SK-N-SH (cell line): ENCODE measurements at regions not wholly inside any gene's neighbourhood (a gene's known extent, or its start where the extent isn't known, plus 50 kb on each side); places are given as distances from the start of the nearest gene placed in this dataset.

ENCODE experiments used
- CTCF ChIA-PET: fragments of 300-600, 350-600 bp; formaldehyde crosslinking; extraction: SDS; loops from one replicate; lab custom pipeline; 2021; lab: Yijun Ruan, JAX
- POLR2A ChIA-PET: fragments of 350-600 bp; sonication (Branson Sonifier 250); formaldehyde crosslinking; extraction: SDS; loops from one replicate; lab custom pipeline; 2020; ENCODE audit warnings: antibody characterized with exemption, inconsistent platforms; lab: Yijun Ruan, JAX
- DNase-seq: peaks from one replicate; pipeline ENCODE4 v3.0.0; 2012
- H2AFZ ChIP-seq: fragments of 200-600 bp; sonication (generic); 2 replicates; pipeline ENCODE4 v1.8.1; 2016; ENCODE audit warnings: antibody characterized with exemption, mild to moderate bottlenecking, low read depth
- H3F3A ChIP-seq: fragments of 200-600 bp; sonication (generic); replicated peaks from 2 replicates; pipeline ENCODE3; 2016; ENCODE audit warnings: antibody characterized with exemption, mild to moderate bottlenecking; ENCODE audit not compliant: insufficient read depth
- H3K27ac ChIP-seq, 2 experiments: fragments of 200-500 bp in 1 of 2; fragments of 200-600 bp in 1 of 2; sonication (Bioruptor generic) in 1 of 2; sonication (generic), shearing (Covaris generic) in 1 of 2; 2 replicates each; pipeline versions ENCODE4 v1.5.1 to v1.6.1; 2014 to 2016; ENCODE audit warnings: low read depth in 2 of 2, inconsistent platforms in 1 of 2, low read length in 1 of 2, mild to moderate bottlenecking in 1 of 2, mixed read lengths in 1 of 2
- H3K27me3 ChIP-seq: fragments of 200-600 bp; sonication (generic), shearing (Covaris generic); 2 replicates; pipeline ENCODE4 v1.6.1; 2016; ENCODE audit warnings: mixed run types; ENCODE audit not compliant: insufficient read depth
- H3K36me3 ChIP-seq, 2 experiments: fragments of 200-500 bp in 1 of 2; fragments of 200-600 bp in 1 of 2; sonication (Bioruptor generic) in 1 of 2; sonication (generic) in 1 of 2; replicated peaks in 1 of 2; 2 replicates each; pipeline versions ENCODE3 to v1.5.1; 2014 to 2016; ENCODE audit warnings: low read length in 1 of 2, mild to moderate bottlenecking in 1 of 2; ENCODE audit not compliant: insufficient read depth in 2 of 2, control insufficient read depth in 1 of 2
- H3K4me1 ChIP-seq, 2 experiments: fragments of 200-500 bp in 1 of 2; fragments of 200-600 bp in 1 of 2; sonication (Bioruptor generic) in 1 of 2; sonication (generic), shearing (Covaris generic) in 1 of 2; 2 replicates each; pipeline versions ENCODE4 v1.5.1 to v1.6.1; 2014 to 2016; ENCODE audit warnings: low read depth in 1 of 2, low read length in 1 of 2, mixed run types in 1 of 2; ENCODE audit not compliant: insufficient read depth in 2 of 2, control insufficient read depth in 1 of 2
- H3K4me2 ChIP-seq: fragments of 200-600 bp; sonication (generic), shearing (Covaris generic); 2 replicates; pipeline ENCODE4 v1.6.1; 2017; ENCODE audit warnings: mixed run types
- H3K4me3 ChIP-seq, 2 experiments: fragments of 200-500 bp in 1 of 2; fragments of 200-600 bp in 1 of 2; sonication (Bioruptor generic) in 1 of 2; sonication (generic), shearing (Covaris generic) in 1 of 2; 2 replicates each; pipeline versions ENCODE4 v1.5.1 to v1.8.1; 2014 to 2016; ENCODE audit warnings: low read depth in 2 of 2, inconsistent platforms in 1 of 2, low read length in 1 of 2, mild to moderate bottlenecking in 1 of 2, mixed read lengths in 1 of 2, moderate library complexity in 1 of 2
- H3K79me2 ChIP-seq: fragments of 200-600 bp; sonication (generic); 2 replicates; pipeline ENCODE4 v1.8.1; 2017; ENCODE audit warnings: mild to moderate bottlenecking; ENCODE audit not compliant: insufficient read depth
- H3K9ac ChIP-seq: fragments of 200-600 bp; sonication (generic); 2 replicates; pipeline ENCODE4 v1.6.1; 2017; ENCODE audit warnings: mixed run types
- H3K9me2 ChIP-seq: fragments of 200-600 bp; sonication (generic); 2 replicates; pipeline ENCODE4 v1.6.1; 2017; ENCODE audit warnings: mixed run types
- H3K9me3 ChIP-seq: fragments of 200-600 bp; sonication (generic); 2 replicates; pipeline ENCODE4 v1.6.1; 2017; ENCODE audit warnings: mixed run types, mild to moderate bottlenecking, moderate library complexity
- H4K20me1 ChIP-seq: fragments of 200-600 bp; sonication (generic); 2 replicates; pipeline ENCODE4 v1.6.1; 2017; ENCODE audit warnings: mild to moderate bottlenecking, mixed run types; ENCODE audit not compliant: insufficient read depth
- FOXJ3 ChIP-seq: sonication (generic); formaldehyde crosslinking; IDR thresholded peaks from 2 replicates; pipeline ENCODE4 v1.5.1; 2020; ENCODE audit warnings: mild to moderate bottlenecking, missing genetic modification reagents
- FOXM1 ChIP-seq: IDR thresholded peaks from 2 replicates; pipeline ENCODE4 v1.4.0; 2012; ENCODE audit warnings: low read depth, mild to moderate bottlenecking
- GABPA ChIP-seq: IDR thresholded peaks from 2 replicates; pipeline ENCODE4 v1.4.0; 2012; ENCODE audit warnings: low read depth, mild to moderate bottlenecking
- JUND ChIP-seq: IDR thresholded peaks from 2 replicates; pipeline ENCODE4 v1.4.0; 2012
- NRF1 ChIP-seq: IDR thresholded peaks from 2 replicates; pipeline ENCODE4 v1.6.1; 2012; ENCODE audit warnings: low read depth, mild to moderate bottlenecking, low read length
- PBX3 ChIP-seq: IDR thresholded peaks from 2 replicates; pipeline ENCODE4; 2012
- RAD21 ChIP-seq: IDR thresholded peaks from 2 replicates; pipeline ENCODE4 v1.6.1; 2012; ENCODE audit warnings: mild to moderate bottlenecking, low read length
- RFX5 ChIP-seq: IDR thresholded peaks from 2 replicates; pipeline ENCODE4 v1.6.1; 2012; ENCODE audit warnings: mild to moderate bottlenecking, improper control_type of control experiment, low read length
- TAF1 ChIP-seq: IDR thresholded peaks from 2 replicates; pipeline ENCODE4 v1.6.1; 2012; ENCODE audit warnings: low read depth, mild to moderate bottlenecking, low read length, moderate library complexity, borderline replicate concordance
- TCF12 ChIP-seq: IDR thresholded peaks from 2 replicates; pipeline ENCODE4 v1.4.0; 2012
- TEAD4 ChIP-seq: IDR thresholded peaks from 2 replicates; pipeline ENCODE4 v1.4.0; 2012; ENCODE audit warnings: mild to moderate bottlenecking, borderline replicate concordance; ENCODE audit not compliant: insufficient read depth
- ZBTB33 ChIP-seq: IDR thresholded peaks from 2 replicates; pipeline ENCODE4 v1.4.0; 2012; ENCODE audit warnings: low read depth, borderline replicate concordance
- WGBS: methylation state at CpG from one replicate; pipeline ENCODE4 v1.1.6; 2017; ENCODE audit warnings: low lambda C conversion rate; 5-methylcytosine and 5-hydroxymethylcytosine counted together

DNA sequence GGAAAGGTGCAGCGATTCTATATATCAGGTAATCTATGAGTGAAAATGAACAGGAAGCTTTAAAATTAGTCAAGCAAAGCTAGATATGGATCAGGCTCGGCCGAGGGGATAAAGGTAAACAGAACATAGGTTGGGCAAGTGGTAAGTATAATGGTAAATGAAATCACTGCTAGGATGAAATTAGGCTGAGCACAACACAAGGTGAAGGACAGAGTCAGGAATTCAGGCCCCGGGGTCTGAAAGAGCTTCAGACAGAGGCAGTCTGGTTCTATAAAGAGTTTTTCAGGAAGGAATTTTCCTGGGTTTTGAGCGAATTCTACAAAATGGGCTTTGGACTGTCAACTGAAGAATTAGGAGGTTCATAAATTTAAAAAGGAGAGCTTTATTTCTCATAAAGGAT, 513.2 kb upstream of the CDH2 start (continued):
- TF ChIP-seq TEAD4 = no peak

DNA sequence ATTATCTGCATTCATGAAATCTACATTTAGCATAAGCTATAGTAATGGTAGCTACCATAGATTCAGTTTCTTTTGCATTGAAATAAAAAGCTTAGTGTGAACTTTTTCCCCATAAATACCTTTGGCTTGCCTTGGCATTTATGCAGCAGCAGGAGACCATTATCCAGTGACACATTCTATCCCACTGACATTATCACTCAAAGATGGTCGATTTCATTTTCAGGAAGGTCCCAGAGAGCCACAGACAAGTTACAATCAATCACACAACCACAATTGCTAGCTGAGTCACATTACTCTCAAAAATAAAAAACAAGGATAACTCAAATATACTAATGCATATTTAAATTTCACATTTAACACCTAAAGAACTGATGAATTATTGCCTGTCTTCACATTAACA, 512.7 kb upstream of the CDH2 start:
- WGBS = 10% methylated on average over 1 of the region's 1 CpG
- no peak overlapping the region for H3K4me3 ChIP-seq
- no peak overlapping the region for H3K9ac ChIP-seq
- no peaks in the 10 kb centered on the region for H3K9me3 ChIP-seq
- H3K36me3 ChIP-seq = no peaks in the 10 kb centered on the region
- DNase-seq = no peak
- peaks cover 0 to 3% of the 10 kb centered on the region in 2 experiments; a peak in 2 of 4 replicates for H3K4me1 ChIP-seq
- no peak overlapping the region for H3K4me2 ChIP-seq
- no peak overlapping the region for H3K27ac ChIP-seq
- no peaks in the 10 kb centered on the region for H3F3A ChIP-seq
- H3K79me2 ChIP-seq = no peaks in the 10 kb centered on the region
- CTCF ChIA-PET = interaction anchor here (1.4 kb wide), 1 partner anchor 22 kb away, joined by 3 read pairs; no protein-coding TSS in a partner anchor
- H3K27me3 ChIP-seq = no peaks in the 10 kb centered on the region
- no peaks in the 10 kb centered on the region for H3K9me2 ChIP-seq
- TF ChIP-seq RFX5 = no peak
- TF ChIP-seq NRF1 = no peak
- no peak for TF ChIP-seq ZBTB33
- no peak for TF ChIP-seq FOXJ3 (CRISPR knock-in tag)
- no peak for TF ChIP-seq GABPA
- TF ChIP-seq TEAD4 = no peak
- TF ChIP-seq PBX3 = peak; percentile 59
- no peak for TF ChIP-seq TAF1
- TF ChIP-seq TCF12 = no peak
- 0 out of 2 replicates have a peak, but pooled peaks have one; percentile 10 for TF ChIP-seq JUND
- POLR2A ChIA-PET = no interaction called here
- no peak overlapping the region for H2AFZ ChIP-seq
- H4K20me1 ChIP-seq = no peaks in the 10 kb centered on the region

DNA sequence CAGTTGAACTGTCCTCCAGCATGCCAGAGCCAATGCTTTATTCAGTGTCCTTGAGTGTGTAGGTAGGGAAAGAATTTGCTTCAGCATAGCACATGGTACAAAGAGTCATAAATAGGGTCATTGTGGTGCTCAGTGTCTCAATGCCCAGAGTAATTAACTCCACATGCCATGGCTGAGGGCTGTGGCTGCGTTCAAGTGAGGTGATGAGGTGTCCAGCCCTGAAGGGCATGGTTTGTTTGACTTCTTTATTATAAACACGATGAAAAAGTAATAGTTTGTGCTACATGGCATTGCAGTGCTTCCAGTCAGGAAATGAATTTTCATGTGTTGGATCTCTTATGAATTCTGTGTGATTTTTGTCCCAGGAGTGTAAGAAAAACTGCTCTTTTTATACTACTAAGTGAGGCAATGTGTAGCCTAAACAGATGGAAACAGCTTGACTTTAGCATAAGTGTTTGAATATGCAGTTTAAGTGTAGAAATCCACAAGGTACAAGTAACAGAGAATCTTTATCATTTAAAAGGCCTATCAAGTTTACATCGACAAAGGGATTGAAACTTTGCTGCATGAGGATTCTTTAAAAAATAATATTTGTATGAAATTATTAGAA, 507.9 kb upstream of the CDH2 start:
- ChIA-PET POLR2A (no interaction called here), CTCF (interaction anchor here (0.6 kb wide), 1 partner anchor 144 kb away, joined by 3 read pairs; no protein-coding TSS in a partner anchor)
- no peak overlapping the region for H3K4me3 ChIP-seq
- H3F3A ChIP-seq = no peaks in the 10 kb centered on the region
- H3K4me2 ChIP-seq = no peak overlapping the region
- H3K79me2 ChIP-seq = no peaks in the 10 kb centered on the region
- 48% methylated on average over 3 of the region's 3 CpGs for WGBS
- no peak overlapping the region for H3K9ac ChIP-seq
- no peaks in the 10 kb centered on the region for H3K36me3 ChIP-seq
- no peaks in the 10 kb centered on the region for H3K9me2 ChIP-seq
- H2AFZ ChIP-seq = no peak overlapping the region
- H3K9me3 ChIP-seq = no peaks in the 10 kb centered on the region
- no peaks in the 10 kb centered on the region for H4K20me1 ChIP-seq
- no peak for DNase-seq
- H3K27me3 ChIP-seq = no peaks in the 10 kb centered on the region
- no peak for TF ChIP-seq FOXJ3 (CRISPR knock-in tag)
- TF ChIP-seq FOXM1 = no peak
- no peak for TF ChIP-seq TAF1
- TF ChIP-seq TCF12 = 0 out of 2 replicates have a peak, but pooled peaks have one; percentile 30
- no peak for TF ChIP-seq RAD21
- TF ChIP-seq, all 33 proteins: peak for 1
- peaks cover 0 to 3% of the 10 kb centered on the region in 2 experiments; a peak in 2 of 4 replicates for H3K4me1 ChIP-seq
- no peak overlapping the region; a peak in 1 of 4 replicates for H3K27ac ChIP-seq
